ENCODE measurements at regions not wholly inside any gene's neighbourhood (a gene's known extent, or its start where the extent isn't known, plus 50 kb on each side); places are given as distances from the start of the nearest gene placed in this dataset.

DNA sequence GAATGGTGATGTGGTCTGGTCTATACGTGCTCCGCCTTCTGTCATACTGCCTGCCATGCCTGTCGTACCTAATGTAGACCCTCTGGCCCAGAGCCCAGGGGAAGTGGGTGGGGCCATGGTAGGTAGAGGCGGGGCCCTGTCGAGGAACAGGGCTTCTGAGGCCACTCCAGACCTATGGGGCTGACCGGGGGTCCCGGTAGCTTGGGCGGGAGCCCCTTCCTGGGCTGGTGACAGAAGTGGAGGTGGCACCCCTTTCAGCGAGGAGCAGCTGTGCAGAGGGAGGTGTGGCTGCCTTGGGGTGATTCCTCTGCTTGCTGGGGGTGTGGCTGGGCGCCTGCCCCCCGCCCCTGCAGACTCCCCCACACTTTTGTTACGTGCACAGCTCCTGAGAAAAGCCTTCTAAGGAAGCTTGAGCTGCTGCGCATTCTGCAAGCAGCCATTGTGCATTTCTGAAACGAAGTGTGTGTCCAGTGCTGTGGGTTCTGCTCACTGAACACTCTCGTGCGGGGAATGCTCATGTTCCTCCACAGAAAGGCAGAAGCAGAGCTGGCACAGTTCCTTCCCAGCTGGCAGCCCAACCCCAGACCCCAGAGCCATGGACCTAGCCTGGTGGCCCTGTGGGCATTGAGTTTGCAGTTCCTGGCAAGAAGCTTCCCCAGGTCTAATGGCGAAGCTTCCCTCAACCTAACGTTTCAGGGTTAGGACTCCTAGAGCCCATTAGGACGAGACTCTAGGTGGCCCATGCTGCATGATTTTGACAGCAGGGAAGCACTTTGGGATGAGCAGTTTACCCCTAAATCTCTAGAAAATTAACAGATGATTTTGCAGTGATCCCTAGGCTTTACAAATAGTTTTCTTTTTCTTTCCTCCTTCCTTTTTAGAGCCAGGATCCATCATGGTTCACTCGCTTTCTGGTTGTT lies 72.7 kb upstream of the HGFAC start:
- TF ChIP-seq CTCF (IDR thresholded peaks at IDR 0.05; ENCODE audit: low read length) (no peak), EZH2 (IDR thresholded peaks at IDR 0.05; ENCODE audit: borderline replicate concordance, low read length) (no peak)
